ENCODE measurements at regions not wholly inside any gene's neighbourhood (a gene's known extent, or its start where the extent isn't known, plus 50 kb on each side); places are given as distances from the start of the nearest gene placed in this dataset.

- TF ChIP-seq CTCF (IDR thresholded peaks at IDR 0.05 in 8 of 11, conservative IDR thresholded peaks at IDR 0.05 in 3 of 11) (no peak), POLR2A (IDR thresholded peaks at IDR 0.05) (no peak), POLR2AphosphoS5 (IDR thresholded peaks at IDR 0.05) (no peak)
Measured at GRCh38 chr3:193793123-193793522, 200.1 kb downstream of the OPA1 start.
